ENCODE measurements at regions not wholly inside any gene's neighbourhood (a gene's known extent, or its start where the extent isn't known, plus 50 kb on each side); places are given as distances from the start of the nearest gene placed in this dataset.
A peak's percentile ranks its signal among the peaks of the same experiment; 100 is the strongest.

DNA sequence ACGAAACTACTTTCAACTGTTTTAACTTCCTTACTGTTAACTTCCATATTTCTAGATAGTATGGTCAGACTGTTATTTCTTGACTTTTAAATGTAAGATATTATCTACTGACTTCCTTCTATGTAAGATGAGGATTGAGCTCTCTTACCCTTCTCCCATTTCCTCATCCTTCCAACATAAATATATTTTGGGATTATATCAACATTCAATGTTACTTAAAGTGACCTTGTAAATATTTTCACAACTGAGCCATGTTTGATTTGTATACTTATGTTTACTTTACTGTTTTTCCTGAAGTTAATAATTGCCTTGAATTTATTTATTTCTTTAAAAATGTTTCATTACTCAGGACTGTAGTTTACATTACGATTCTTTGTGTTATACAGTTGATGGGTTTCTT lies 148.7 kb downstream of the ZIC5 start:
- DNase-seq (ENCODE audit: low read depth in 2 of 2): no peak

DNA sequence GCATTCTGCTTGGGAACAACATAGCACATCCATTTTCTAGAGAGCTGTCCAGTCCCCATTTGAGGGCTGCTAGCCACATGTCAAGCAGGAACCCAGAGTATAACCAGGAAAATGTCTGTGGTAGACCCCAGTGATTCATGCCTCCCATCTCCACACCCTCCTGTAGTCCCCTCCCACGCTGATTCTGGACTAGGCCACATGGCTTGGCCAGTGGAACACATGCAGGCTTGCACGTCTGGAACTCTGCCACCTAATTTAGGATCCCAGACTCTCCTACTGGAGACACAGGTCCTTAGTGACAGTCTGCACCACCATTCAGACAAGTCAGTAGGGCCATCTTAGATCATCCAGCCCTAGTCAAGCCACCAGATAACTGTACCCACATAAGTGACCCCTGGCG lies 149.8 kb downstream of the ZIC5 start:
- DNase-seq (ENCODE audit: low read depth in 2 of 2): no peak

DNA sequence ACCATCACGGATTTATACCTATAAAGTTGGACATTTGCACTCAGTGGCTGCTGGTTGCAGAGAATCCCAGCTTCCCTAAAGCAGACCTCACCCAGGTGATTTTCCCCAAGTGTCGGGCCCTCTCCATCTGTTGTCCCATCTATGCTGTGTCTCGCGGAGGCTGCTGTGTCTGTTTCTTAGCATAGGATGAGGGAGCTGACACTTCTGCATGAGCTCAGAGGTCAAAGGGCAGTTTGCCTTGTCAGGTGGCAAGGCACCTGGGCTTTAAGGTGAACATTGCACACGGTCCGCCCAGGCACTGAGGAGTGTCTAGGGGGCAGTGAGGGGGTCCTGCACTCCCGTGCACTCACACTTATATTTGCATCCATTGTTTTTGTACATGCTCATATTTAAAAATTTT lies 151.6 kb downstream of the ZIC5 start:
- DNase-seq (ENCODE audit: low read depth in 2 of 2): no peak

DNA sequence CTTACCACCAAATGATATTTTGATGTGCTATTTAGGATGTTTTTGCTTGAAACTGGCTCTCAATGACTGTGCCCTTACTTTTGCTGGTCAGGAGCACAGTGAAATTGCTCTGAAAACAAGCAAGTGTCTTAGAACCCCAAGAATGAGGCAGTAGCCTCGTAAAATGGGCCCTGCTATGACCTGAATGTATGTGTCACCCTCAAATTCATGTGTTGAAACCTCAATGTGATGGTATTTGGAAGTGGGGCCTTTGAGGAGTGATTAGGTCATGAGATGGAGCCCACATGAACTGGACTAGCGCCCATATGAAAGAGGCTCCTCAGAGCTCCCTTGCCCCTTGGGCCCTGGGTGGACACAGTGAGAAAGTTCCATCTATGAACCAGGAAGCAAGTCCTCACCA lies 155.2 kb downstream of the ZIC5 start:
- no peak for DNase-seq (ENCODE audit: low read depth in 2 of 2)

DNA sequence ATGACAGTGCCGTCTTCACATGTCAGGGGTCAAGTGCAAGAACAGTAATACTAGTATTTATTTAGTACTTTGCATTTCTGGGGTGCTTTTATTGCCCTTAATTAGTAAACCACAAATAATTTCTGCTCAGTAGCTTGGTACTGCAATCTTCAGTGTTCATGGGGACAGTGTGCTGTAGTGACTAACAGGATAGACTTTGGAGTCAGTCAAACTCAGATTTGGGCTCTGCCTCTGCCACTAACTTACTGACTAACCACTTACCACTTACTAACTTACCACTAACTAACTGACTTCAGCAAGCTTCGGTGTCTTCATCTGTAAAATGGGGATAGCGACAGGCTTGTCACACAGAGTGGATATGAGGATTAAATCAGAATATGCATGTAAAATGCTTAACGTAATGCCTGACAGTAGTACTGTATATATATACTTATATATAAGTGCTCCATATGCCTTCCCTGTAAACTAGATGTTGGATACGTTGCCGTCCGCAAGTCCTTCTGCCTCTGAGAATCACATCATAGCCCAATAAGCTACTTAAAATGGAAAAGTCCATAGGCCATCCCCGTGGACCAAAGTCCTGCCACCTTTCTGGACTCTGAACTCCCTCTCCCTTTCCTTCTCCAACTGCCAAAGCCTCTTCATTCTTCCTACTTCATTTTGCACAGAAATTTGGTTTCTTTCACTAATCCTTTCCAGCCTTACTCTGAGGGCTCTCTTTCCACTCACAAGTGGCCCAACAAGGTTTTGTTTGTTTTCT lies 158.1 kb downstream of the ZIC5 start:
- no peak for DNase-seq (ENCODE audit: low read depth in 2 of 2)

DNA sequence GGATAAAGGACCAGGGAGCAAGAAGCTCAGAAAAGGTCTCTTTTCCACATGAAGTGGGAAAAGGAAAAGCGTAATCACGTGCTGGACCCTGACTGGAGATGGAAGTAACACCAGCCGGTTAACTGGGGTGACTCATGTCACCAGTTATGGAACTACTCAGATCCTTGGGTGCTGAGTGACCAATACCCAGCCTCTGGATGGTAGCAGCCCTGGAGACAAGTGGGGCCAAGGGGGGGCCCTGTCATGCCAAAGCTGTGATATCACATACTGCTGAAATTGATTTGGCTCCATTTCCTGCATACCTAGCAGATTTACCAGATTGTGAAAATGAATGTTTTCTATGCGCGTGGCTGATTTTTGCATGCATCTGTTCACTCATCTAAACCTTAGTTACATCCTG lies 158.9 kb downstream of the ZIC5 start:
- no peak for DNase-seq (ENCODE audit: low read depth in 2 of 2)

DNA sequence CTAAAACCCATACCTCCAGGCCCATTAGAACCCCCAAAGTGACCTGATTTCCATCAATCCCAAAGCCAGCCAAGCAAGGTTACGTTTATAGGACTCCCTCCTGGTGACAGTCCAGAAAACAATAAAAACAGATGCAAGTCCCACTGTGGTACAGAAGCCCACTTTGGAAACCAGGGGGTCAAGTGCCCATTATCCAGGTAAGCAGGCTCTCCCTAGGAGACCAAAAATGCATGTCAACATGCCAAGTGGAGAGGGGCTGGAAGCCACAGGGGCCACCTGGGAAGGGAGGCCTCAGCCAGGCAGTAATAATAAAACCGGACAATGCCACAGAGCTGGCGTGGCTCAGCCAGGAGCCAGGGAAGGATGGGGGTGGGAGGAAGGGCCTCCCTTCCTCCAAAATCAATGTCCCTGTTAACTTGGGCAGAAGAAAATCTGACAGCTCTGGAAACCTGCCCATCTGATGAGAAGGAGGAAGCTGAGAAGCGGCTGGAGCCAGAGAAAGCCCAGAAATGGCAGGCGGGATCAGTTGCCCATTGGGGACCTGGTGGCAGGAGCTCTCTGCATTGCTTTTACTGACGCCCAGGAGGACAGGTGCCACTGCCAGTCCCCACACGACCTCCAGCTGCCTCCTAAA lies 160.4 kb downstream of the ZIC5 start:
- no peak for DNase-seq (ENCODE audit: low read depth in 2 of 2)

DNA sequence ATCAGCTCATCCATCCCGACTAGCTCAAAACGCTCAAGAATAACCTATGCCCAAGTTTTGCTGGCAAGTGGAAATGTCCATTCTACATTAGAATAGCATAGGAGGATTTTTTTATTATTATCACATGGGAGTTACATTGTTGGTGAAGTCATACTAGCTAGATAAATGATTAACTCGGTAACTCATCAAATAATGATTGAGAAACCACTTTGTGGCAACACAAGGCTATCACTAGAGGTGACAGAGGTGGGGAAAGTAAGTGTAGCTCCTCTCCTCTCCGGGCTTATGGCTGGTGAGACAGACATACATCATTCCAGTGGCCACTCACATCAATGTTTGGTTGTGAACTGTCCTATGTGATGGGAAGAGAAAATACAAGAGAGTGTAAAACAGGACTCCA lies 161.6 kb downstream of the ZIC5 start:
- no peak for DNase-seq (ENCODE audit: low read depth in 2 of 2)

DNA sequence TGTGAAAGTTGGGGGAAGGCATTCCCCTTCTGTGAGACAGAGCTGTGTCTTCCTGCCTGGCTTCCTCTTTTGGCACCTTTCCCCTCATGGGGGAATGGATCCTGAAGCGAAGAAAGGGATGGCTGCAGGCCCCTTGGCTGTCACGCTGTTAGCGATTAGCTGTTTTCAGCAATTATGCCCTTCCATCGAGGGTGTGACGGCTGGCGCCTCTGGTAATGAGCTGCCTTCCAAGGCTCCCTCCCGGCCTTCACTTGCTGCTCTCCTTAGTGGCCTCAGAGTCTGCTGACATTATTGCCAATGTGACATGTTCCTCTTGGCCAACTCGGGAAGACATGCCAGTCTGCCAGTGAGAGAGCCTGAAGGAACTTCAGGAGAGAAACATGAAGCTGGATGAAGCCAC lies 162.1 kb downstream of the ZIC5 start:
- DNase-seq (ENCODE audit: low read depth in 2 of 2): no peak

DNA sequence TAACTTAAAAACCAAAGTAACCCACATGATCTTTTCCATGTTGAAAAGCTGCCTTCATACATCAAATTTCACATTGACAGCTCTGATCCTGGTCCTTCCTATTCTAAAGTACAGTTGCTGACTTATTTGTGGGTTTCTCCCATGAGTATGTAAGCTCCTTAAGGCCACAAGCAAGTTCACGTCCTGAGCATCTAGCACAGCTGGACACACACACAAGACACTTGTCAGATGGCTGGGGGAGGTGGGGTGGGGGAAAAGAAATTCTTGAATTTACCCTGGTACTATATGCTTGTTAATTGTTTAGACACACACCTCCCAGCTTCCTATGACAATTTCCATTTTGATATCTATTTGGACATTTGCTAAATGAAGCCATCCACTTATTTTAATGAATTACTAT lies 162.8 kb downstream of the ZIC5 start:
- DNase-seq (ENCODE audit: low read depth in 2 of 2): no peak

DNA sequence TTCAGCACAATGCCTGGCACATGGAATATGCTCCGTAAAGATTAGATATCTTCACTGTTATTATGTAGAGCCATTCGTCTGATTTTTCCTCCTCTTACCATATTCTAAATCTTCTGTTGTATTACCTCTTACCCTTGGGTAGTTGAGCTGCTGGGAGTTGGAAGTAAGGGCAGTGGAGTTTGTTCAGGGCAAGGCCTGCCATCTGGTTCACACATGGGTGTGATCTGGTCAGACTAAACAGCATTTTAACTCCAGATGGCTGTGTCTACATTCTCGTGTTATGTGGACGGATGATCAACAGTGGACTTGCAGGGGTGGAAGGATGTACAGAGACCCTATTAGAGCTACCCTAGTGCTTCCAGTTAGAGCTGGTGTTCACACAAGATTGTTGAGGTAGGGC lies 164.9 kb downstream of the ZIC5 start:
- no peak for DNase-seq (ENCODE audit: low read depth in 2 of 2)

DNA sequence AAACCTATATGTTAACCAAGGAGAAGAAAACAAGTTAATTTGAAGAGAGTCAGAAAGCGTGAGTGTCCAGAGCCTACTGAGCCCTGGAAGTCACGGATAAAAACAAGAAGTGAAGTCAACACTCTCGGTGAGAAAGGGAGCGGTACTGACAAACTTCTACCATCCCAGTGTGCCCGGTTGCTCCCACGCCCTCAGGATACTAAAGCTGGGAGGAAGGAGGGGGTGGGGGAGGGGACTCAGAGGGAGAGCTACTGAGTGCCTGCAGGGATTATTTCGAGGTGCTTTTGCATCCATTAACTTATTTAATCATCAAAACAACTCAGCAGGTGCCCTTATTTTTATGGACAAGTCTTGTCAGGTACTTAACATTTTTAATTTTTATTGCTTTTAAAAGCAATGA lies 166.2 kb downstream of the ZIC5 start:
- no peak for DNase-seq (ENCODE audit: low read depth in 2 of 2)

DNA sequence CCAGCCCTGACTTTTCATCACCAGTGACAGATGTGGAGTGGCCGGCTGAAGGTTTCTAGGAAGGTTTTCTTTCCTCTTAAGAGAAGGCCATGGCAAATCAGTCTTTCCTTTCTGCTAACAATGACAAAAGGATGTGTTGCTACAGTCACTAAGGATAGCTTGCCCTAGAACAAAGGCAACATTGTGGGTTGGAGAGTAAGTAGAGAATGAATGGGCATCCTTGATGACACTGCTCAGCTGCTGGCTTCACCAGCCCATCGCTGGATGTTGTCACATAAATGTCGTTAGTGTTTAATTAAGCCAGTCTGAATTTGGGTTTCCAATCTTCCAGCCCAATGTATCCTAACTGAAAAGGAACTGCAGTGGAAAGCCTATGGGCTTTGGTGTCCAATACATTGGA lies 168.4 kb downstream of the ZIC5 start:
- no peak for DNase-seq (ENCODE audit: low read depth in 2 of 2)

DNA sequence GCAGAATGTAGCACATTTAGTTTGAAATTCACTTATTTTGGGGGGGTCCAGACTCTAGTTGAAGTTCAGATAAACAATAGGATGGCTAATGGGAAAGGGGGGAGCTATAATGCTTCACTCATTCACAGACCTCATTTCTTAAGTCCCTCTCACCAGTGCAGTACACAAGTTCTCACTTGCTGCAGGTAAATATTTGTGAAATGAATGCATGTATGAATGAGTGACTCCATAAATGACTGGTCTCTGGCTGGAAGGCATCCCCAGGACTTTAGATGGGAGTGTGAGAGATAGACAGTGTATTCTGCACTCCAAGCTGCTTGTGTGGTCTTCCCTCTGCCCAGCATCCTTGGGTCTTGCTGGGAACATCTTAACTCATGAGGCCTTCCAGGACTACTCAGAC lies 169.2 kb downstream of the ZIC5 start:
- DNase-seq (ENCODE audit: low read depth in 2 of 2): no peak

DNA sequence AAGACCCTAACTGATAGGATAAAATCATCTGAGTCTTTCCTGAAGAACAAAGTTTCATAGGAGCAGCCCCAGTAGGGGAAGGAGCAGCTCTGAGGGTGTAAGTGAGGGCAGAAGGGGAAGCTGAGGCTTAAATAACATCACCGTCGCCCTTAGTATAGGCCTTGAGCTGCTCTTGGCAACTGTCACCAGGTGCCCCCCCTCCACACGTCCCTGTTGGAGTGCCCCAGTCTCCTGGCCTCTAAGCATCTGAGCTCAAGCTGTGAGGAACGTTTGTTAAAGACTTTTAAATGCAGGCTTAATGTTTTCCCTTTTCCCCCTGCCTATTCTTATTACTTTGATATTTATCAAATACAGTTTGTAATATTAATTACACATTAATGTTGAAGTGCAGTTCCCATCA lies 170.6 kb downstream of the ZIC5 start:
- DNase-seq (ENCODE audit: low read depth in 2 of 2): no peak

DNA sequence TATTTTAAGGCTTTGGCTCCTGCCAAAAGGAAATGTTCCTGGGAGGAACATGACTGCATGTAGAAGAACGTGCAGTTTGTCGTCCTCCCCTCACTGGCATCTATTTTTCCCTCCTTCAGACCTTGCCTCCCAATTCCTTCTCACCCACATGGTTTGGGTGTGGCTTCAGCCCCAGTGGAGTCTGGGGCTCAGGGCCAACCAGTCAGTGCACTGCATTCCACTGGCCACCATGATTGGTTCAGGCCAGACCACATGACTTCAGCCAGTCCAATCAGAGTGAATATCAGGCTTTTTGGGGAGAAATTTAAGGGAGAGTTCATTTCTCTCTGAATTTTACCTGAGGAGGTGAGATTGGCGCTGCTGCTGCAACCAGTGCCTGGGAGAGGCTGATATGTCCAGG lies 171.6 kb downstream of the ZIC5 start:
- no peak for DNase-seq (ENCODE audit: low read depth in 2 of 2)

DNA sequence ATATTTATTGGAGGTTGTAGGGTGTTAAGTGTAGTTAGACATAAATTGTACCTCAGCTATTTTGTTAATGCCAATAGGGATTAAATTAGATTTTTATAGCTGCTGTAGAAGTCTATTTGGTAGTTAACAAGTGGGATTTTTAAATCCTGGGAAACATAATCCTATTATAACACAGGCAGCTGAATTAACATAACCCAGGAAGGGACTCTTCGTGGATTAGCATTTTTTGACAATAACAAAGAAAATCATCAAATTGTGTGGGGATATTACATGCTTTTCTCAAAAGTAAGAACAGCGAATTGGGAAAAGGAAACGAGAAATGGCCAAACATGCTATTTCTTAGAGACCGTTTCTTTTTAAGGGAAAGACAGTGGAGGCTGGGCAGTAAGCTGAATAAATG lies 172.8 kb downstream of the ZIC5 start:
- no peak for DNase-seq (ENCODE audit: low read depth in 2 of 2)

DNA sequence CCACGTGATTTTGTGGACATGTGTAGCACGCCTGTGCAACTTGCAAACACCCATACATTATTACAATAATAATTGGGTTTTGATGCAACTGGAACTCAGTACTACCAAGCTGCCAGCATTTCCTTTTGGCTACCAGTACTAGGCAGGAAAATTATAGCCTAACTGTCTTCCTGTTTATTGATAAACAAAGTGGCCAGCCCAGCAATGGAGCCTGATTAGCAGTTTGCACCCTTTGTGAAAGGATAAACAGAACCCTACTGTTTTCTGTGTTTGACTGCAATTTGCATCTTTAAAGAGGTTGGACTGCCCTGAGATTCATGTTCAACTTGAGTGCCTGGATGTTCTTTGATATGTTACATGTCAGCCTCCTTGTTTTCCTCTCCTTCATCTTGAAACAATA lies 173.9 kb downstream of the ZIC5 start:
- no peak for DNase-seq (ENCODE audit: low read depth in 2 of 2)

DNA sequence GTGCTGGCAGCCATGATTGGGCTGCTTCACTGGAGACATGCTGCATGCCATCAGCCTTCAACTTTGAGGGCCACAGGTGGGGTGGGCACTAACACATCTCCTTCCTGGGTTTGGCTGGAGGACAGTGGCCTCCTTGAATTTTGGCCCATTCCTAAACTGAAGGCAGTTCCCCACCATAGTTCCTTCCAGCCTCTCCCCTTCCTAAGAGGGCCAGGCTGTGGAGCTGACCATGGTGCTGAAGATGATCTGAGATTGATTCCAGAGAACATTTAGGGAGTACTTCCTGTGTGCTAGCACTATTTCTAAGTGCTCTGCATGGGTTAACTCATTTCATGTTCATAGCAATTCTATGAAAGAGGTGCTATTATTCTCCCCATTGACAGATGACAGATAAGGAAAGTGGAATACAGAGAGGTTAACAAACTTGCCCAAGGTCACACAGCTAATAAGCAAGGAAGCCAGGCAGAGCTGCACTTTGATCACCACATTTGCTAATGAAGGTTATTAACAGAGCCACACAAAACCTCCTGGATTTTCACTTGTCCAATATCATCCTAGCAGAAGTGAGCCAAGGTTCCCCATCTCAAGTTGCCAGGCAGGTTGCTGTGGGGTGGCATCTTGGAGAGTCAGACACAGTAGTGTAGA lies 175.3 kb downstream of the ZIC5 start:
- peak in 1 of 2 donors; percentile 2 for DNase-seq (ENCODE audit: low read depth in 2 of 2)

DNA sequence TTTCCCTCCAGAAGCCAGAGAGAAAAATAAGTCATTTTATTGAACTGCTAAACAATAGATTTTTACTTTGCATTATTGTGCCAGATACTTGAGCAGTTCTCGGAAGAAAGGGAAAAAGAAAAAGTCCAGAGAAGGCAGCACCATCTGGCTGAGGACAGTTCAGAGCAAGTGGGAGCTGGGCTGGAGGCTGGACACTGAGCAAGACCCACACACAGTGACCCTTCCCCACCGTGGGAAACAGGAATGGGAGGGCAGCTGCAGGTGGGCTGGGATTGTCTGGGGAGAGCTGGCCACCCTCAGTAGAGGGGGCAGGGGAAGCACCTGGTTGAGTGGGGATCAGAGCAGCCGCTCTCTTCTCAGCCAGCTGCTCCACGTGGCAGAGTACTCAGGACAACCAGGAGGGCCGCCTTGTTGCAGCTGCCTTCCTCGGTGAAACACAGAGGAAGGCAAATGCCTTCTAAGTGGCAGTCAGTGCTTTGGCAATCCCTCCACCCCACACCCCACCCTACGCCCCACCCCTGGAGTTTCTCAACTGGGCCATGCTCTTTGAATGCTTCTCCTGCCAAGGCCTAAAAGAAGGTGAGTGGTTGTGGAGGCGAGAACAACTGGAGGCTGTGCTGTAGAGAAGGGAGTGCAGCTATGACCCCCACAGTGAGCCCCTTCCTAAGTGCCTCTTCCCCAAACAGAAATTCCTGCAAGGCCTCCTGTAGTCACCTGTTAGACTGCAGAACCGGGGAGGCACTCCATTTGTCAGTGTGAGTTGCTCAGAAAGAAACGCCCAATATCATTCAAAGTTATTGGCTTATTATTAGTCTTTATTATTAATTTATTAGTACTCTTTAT lies 179.3 kb downstream of the ZIC5 start:
- no peak for DNase-seq (ENCODE audit: low read depth in 2 of 2)

DNA sequence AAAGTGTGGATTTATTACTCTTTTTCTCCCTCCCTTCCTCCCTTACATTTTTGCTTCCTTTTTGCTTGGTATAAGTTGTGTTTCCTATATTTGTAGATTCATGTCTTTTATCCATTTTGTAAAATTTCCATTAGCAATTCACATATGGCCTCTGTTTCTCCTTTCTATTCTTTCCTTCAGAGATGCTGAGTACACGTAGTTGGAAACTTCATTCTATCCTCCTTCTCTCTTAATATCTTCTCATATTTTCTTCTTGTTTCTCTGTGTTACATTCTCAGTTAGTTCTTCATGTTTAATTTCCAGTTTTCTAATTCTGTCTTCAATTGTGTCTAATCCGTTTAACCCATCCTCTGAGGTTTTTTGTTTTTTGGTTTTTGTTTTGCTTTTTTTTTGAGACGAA lies 188.9 kb downstream of the ZIC5 start:
- no peak for DNase-seq (ENCODE audit: low read depth in 2 of 2)

DNA sequence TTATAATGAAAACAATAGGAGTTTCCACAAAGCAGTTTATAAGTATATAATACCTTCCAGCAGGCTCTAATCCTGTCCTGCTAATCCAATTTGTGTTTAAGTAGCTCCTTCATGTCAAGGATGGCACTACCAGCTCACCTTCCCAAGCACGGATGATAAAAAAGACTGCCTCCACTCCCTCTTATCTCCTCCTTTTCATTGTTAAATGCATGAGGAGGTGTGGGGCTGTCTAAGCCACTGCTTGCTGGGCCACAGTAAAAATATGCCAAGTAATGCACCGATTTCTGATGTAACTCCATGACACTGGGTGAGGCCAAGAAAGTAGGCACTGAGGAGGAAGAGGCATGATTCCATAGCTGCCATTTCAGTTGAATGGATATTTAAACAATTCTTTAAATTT lies 193.1 kb downstream of the ZIC5 start:
- DNase-seq (ENCODE audit: low read depth in 2 of 2): no peak

All from stimulated activated CD8-positive, alpha-beta memory T cell treated with anti-CD3 and anti-CD28 coated beads, Interleukin-2, amount 100 ng/mL, for 48 hours (primary cell).